VCaP (cell line): ENCODE measurements at regions not wholly inside any gene's neighbourhood (a gene's known extent, or its start where the extent isn't known, plus 50 kb on each side); places are given as distances from the start of the nearest gene placed in this dataset.

Experiments used
- H3K27ac ChIP-seq: fragments of 450-650 bp; 2 replicates; pipeline ENCODE4 v1.5.1; 2017
- TF ChIP-seq, protein P1 (sequence below): fragments of 450-650 bp; conservative IDR thresholded peaks from 2 replicates; pipeline ENCODE4 v1.5.1; 2017; ENCODE audit warnings: mild to moderate bottlenecking, moderate library complexity

DNA sequence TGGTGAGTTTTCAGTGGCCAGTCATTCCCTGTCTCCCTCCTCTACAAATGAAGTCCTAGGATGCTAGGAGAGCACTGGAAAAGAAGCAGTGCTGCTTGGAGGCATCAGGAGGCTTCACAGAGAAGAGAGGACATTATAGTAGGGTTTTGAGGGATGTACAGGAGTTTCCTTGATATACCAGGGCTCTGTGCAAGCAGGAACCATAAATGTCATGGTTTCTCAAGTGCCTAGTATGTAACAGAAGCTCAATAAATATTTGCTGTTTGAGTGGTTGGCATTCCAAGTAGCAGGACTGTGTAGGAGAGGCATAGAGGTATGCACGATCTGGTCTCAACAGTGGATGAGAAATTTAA, 133.5 kb upstream of the WNT4 start:
- TF ChIP-seq, protein P1, sequence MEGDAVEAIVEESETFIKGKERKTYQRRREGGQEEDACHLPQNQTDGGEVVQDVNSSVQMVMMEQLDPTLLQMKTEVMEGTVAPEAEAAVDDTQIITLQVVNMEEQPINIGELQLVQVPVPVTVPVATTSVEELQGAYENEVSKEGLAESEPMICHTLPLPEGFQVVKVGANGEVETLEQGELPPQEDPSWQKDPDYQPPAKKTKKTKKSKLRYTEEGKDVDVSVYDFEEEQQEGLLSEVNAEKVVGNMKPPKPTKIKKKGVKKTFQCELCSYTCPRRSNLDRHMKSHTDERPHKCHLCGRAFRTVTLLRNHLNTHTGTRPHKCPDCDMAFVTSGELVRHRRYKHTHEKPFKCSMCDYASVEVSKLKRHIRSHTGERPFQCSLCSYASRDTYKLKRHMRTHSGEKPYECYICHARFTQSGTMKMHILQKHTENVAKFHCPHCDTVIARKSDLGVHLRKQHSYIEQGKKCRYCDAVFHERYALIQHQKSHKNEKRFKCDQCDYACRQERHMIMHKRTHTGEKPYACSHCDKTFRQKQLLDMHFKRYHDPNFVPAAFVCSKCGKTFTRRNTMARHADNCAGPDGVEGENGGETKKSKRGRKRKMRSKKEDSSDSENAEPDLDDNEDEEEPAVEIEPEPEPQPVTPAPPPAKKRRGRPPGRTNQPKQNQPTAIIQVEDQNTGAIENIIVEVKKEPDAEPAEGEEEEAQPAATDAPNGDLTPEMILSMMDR: no peak
- H3K27ac ChIP-seq: no peak overlapping the region

DNA sequence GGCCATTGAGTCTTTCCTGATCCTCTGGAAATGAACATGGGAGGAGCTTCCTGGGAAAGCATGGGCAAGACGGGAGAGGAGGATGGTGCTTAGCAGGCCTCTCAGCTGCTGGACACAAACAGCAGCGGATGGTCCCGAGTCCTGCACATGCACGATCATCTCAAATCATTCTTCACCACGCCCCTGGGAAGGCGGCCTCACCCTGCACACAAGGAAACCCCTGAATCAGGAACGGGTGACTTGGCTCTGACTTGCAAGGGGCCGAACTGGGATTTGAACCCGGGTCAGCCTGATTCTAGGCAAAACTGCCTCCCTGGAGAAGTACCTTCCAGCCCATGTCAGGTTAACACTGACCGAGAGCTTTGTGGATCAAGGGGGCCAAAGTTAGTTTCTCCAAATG, 134.8 kb upstream of the WNT4 start:
- TF ChIP-seq, protein P1: no peak

DNA sequence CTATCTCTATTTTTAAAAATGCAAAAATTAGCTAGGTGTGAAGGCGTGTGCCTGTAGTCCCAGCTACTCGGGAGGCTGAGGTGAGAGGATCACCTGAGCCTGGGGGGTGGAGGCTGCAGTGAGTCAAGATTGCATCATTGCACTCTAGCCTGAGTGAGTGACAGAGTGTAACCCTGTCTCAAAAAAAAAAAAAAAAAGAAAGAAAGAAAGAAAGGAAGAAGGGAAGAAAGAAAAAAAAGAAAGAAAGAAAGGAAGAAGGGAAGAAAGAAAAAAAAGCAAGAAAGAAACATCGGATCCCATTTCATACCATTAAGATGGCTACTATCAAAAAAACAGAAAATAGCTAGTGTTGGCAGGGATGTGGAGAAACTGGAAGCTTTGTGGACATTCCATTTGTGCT, 136.8 kb upstream of the WNT4 start:
- TF ChIP-seq, protein P1: no peak
- H3K27ac ChIP-seq: no peak overlapping the region

More for the DNA sequence above, 134.8 kb upstream of the WNT4 start:
- no peak overlapping the region for H3K27ac ChIP-seq

DNA sequence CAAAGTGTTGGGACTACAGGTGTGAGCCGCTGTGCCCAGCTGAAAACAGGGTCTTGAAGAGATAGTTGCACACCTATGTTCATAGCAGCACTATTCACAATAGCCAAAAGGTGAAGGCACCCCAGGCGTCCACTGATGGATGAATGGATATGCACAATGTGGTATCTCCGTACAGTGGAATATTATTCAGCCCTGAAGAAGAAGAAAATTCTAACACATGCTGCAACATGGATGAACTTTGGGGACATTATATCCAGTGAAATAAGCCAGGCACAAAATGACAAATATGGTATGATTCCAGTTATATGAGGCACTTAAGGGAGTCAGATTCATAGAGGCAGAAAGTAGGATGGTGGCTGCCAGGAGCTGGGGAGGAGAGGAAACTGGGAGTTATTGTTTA, 137.6 kb upstream of the WNT4 start:
- TF ChIP-seq, protein P1: no peak
- H3K27ac ChIP-seq: no peak overlapping the region

DNA sequence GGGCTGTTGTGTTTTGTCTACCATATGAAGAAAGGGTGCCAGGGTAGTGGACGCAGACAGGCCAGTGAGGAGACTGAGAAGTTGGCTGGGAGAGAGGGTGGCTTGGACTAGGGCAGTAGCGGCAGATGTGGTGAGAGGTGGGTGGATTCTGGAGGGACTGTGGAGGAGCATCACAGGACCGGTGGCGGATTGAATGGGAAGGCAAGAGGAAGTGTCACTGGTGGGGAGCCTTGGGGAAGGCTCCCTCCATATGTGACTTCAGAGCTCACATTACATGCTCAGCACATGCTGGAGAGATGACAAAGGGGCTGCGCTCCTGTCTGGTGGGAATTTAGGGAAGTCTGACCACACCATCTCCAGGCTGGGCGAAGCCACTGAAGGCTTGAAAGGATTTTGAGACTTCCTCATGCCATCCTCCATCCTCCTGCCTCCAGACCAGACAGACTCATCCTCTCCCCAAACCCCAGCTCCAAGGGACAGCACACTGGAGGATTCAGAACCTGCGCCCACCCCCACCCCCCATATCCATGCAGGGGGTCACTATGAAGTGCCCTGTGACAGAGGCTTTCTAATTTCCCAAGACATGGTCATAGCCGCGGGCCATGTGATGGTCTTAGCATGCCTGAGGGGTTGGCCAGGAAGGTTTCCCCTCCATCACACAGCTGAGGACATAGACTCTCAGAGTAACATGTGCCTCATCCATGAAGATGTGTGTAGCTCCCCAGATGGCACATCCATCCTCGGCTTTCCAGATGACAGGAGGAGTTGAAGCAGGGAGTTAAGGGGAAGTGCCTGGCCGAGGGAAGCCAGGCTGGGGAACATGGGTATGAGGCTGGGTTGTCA, 138.8 kb upstream of the WNT4 start:
- no peak overlapping the region for H3K27ac ChIP-seq
- TF ChIP-seq, protein P1: no peak

DNA sequence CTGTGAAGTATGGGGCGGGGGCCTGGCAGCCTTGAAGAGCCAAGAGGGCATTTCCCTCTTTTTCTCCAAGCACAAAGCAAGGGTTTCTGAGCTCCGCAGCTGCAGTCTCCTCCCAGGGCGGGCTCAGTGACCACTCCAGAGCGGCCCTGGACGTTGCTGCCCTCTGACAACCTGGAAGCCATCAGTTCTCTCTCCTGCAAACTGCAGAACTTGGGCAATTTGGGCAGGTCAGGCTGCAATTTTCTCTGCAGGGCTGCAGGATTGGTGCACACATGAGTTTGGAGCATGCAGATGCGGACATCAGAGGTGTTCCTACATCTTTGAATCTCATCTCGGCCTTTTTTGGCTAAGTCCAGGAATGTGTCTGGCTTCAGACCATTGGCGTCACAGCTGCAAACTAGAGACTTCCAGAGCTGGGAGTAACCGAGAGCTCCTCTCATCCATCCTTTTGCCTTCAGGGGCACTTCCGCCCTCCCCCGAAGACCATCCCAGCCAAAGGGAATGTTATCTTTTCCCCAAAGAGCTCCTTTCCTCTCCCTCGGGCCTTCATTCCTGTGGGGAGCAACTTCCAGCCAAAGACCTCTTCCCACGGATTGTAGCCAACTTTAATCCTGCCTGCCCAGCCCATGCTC, 139.6 kb upstream of the WNT4 start:
- TF ChIP-seq, protein P1: no peak
- no peak overlapping the region for H3K27ac ChIP-seq

DNA sequence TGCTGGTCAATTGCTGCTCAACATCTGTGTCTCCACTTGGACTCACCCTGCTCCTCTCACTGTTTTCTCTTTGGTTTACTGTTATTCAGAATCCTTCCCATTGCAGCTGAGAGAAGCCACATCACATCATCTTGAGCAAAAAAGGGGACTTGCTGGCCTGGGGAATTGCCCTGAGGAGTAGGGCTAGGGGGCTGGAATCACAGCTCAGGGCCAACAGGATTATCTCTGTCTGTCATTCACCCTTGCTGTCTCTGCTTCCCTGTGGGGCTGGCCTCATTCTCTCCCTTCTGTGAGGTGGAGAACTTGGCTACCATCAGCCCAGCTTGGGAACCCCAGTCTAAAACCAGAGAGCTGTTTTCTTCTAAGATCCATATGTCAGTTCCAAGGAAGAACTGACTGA, 140.7 kb upstream of the WNT4 start:
- no peak overlapping the region for H3K27ac ChIP-seq
- TF ChIP-seq, protein P1: no peak
